CD14-positive monocyte (primary cell): ENCODE measurements at regions not wholly inside any gene's neighbourhood (a gene's known extent, or its start where the extent isn't known, plus 50 kb on each side); places are given as distances from the start of the nearest gene placed in this dataset.

Source experiments
- DNase-seq, 3 donors: peaks; one replicate each; pipeline ENCODE4 v3.0.0-alpha.2; 2011 to 2022
- H2AFZ ChIP-seq: 2 replicates; pipeline ENCODE4 v1.6.0; 2012; ENCODE audit warnings: mild to moderate bottlenecking, low read depth, low read length, inconsistent platforms; ENCODE audit not compliant: insufficient read depth, poor library complexity, severe bottlenecking
- H3K27ac ChIP-seq, 2 donors: 1 replicate in 1 of 2; 2 replicates in 1 of 2; pipeline ENCODE4 v1.5.1; 2012 to 2013; ENCODE audit warnings: low read length in 2 of 2, control low read depth in 1 of 2, inconsistent platforms in 1 of 2, low read depth in 1 of 2, mild to moderate bottlenecking in 1 of 2
- H3K27me3 ChIP-seq, 2 donors: one replicate each; pipeline versions ENCODE4 v1.6.0 to v1.6.1; 2011 to 2013; ENCODE audit warnings: low read length in 2 of 2; ENCODE audit not compliant: control insufficient read depth in 2 of 2, insufficient read depth in 2 of 2
- H3K36me3 ChIP-seq, 2 donors: replicated peaks in 1 of 2; 1 replicate in 1 of 2; 2 replicates in 1 of 2; pipeline versions ENCODE4 v1.5.1 to v1.6.1; 2012 to 2013; ENCODE audit warnings: low read length in 2 of 2, control low read depth in 1 of 2, inconsistent platforms in 1 of 2, mild to moderate bottlenecking in 1 of 2; ENCODE audit not compliant: insufficient read depth in 2 of 2, control insufficient read depth in 1 of 2
- H3K4me1 ChIP-seq, 2 donors: 1 replicate in 1 of 2; 2 replicates in 1 of 2; pipeline versions ENCODE4 v1.5.1 to v1.6.1; 2012 to 2013; ENCODE audit warnings: low read length in 2 of 2, control low read depth in 1 of 2, inconsistent platforms in 1 of 2, mild to moderate bottlenecking in 1 of 2, moderate library complexity in 1 of 2; ENCODE audit not compliant: insufficient read depth in 2 of 2, control insufficient read depth in 1 of 2
- H3K4me2 ChIP-seq: replicated peaks from 2 replicates; pipeline ENCODE3; 2012; ENCODE audit warnings: low read length, moderate library complexity, mild to moderate bottlenecking; ENCODE audit not compliant: poor library complexity, severe bottlenecking; ENCODE audit errors: extremely low read depth
- H3K4me3 ChIP-seq, 3 experiments: fragments of 200-600 bp in 1 of 3; sonication (generic) in 1 of 3; replicated peaks in 1 of 3; 1 replicate in 2 of 3; 2 replicates in 1 of 3; pipeline ENCODE4 v1.5.1; 2011 to 2013; ENCODE audit warnings: low read length in 3 of 3, mild to moderate bottlenecking in 3 of 3, control low read depth in 2 of 3, low read depth in 2 of 3, inconsistent platforms in 1 of 3, moderate library complexity in 1 of 3
- H3K79me2 ChIP-seq: 2 replicates; pipeline ENCODE4 v1.6.0; 2012; ENCODE audit warnings: mild to moderate bottlenecking, control low read depth, inconsistent platforms, low read length, moderate library complexity; ENCODE audit not compliant: insufficient read depth
- H3K9ac ChIP-seq: 2 replicates; pipeline ENCODE4 v1.6.0; 2017; ENCODE audit warnings: low read length, mild to moderate bottlenecking; ENCODE audit not compliant: insufficient read depth, poor library complexity, severe bottlenecking
- H3K9me3 ChIP-seq, 2 donors: replicated peaks in 1 of 2; 1 replicate in 1 of 2; 2 replicates in 1 of 2; pipeline versions ENCODE4 v1.5.1 to v1.6.1; 2012 to 2013; ENCODE audit warnings: low read length in 2 of 2, control low read depth in 1 of 2; ENCODE audit not compliant: control insufficient read depth in 1 of 2, insufficient read depth in 1 of 2
- H4K20me1 ChIP-seq: 2 replicates; pipeline ENCODE4 v1.6.0; 2012; ENCODE audit warnings: mild to moderate bottlenecking, low read length, control low read depth, moderate library complexity; ENCODE audit not compliant: insufficient read depth
- H3K27ac Mint-ChIP-seq, 7 donors: one replicate each; pipeline ENCODE4 v1.8.0; 2020; ENCODE audit warnings: mild to moderate bottlenecking in 7 of 7, mixed read lengths in 7 of 7, moderate library complexity in 6 of 7, inconsistent platforms in 2 of 7
- H3K27me3 Mint-ChIP-seq, 3 donors: one replicate each; pipeline ENCODE4 v1.8.0; 2021 to 2022; ENCODE audit warnings: low read depth in 3 of 3, mild to moderate bottlenecking in 3 of 3, mixed read lengths in 3 of 3, moderate library complexity in 3 of 3, inconsistent platforms in 1 of 3
- H3K36me3 Mint-ChIP-seq, 2 donors: one replicate each; pipeline ENCODE4 v1.8.0; 2020; ENCODE audit warnings: mixed read lengths in 2 of 2, inconsistent platforms in 1 of 2, mild to moderate bottlenecking in 1 of 2
- H3K4me1 Mint-ChIP-seq: one replicate; pipeline ENCODE4 v1.8.0; 2020; ENCODE audit warnings: mild to moderate bottlenecking, mixed read lengths
- H3K4me3 Mint-ChIP-seq, 2 donors: one replicate each; pipeline ENCODE4 v1.8.0; 2020; ENCODE audit warnings: mild to moderate bottlenecking in 2 of 2, mixed read lengths in 2 of 2, moderate library complexity in 1 of 2
- H3K9me3 Mint-ChIP-seq, 7 donors: one replicate each; pipeline ENCODE4 v1.8.0; 2020 to 2022; ENCODE audit warnings: mixed read lengths in 7 of 7, mild to moderate bottlenecking in 6 of 7, moderate library complexity in 6 of 7, inconsistent platforms in 2 of 7
- WGBS: methylation state at CpG from one replicate; pipeline ENCODE4 v1.1.5; 2013; ENCODE audit warnings: missing lambda C conversion rate; ENCODE audit not compliant: insufficient coverage; 5-methylcytosine and 5-hydroxymethylcytosine counted together
- intact Hi-C, 2 donors: fragments of 100-400 bp; cut with micrococcal nuclease; formaldehyde crosslinking; loops; one replicate each; pipeline versions ENCODE4 v1.15.0 to v1.15.1; 2023
- TF ChIP-seq, protein P1 (sequence below): fragments of 200-600 bp; IDR thresholded peaks from one replicate; pipeline ENCODE4 v1.8.0; 2022; ENCODE audit warnings: antibody characterized with exemption, mild to moderate bottlenecking

DNA sequence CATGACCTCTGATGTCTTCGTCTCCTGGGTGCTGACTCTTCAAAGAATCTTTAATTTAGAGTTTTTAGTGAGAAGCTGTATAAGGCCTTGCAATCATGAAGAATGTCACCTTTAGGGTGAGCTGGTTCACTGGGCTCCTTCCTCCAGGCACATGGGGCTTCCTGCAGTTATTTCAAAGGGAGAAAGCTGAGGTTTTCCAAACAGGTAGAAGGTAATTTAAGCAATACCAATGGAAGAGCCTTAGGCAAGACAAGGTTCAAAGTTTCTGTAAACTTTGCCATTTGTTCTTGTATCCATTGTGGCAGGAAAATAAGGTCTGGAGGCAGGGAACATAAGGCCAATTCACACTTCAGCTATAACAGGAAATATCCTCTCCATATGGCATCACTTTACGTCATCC lies 88.0 kb upstream of the EIF5 start:
- H3K9me3 ChIP-seq, result peaks cover 0 to 7% of the 10 kb centered on the region in 2 donors
- peaks cover 4 to 5% of the 10 kb centered on the region in 2 donors for H3K27me3 ChIP-seq
- no peak overlapping the region for H3K4me3 ChIP-seq
- Mint-ChIP-seq H3K27ac (no peak overlapping the region), H3K27me3 (peaks cover 18 to 30% (median 29%) of the 10 kb centered on the region in 3 donors), H3K4me1 (no peaks in the 10 kb centered on the region), H3K9me3 (peaks cover 0 to 14% (median 7%) of the 10 kb centered on the region in 7 donors), H3K4me3 (peak overlapping the region in 1 of 2 donors; percentile 37), H3K36me3 (no peaks in the 10 kb centered on the region)
- H3K36me3 ChIP-seq, result no peaks in the 10 kb centered on the region
- H2AFZ ChIP-seq, result no peak overlapping the region
- no peak overlapping the region for H3K27ac ChIP-seq
- intact Hi-C loops, result no loop called here
- no peaks in the 10 kb centered on the region for H3K79me2 ChIP-seq
- no peak overlapping the region for H3K9ac ChIP-seq
- DNase-seq, result no peak
- H4K20me1 ChIP-seq, result no peaks in the 10 kb centered on the region
- H3K4me2 ChIP-seq, result no peak overlapping the region
- TF ChIP-seq, protein P1, sequence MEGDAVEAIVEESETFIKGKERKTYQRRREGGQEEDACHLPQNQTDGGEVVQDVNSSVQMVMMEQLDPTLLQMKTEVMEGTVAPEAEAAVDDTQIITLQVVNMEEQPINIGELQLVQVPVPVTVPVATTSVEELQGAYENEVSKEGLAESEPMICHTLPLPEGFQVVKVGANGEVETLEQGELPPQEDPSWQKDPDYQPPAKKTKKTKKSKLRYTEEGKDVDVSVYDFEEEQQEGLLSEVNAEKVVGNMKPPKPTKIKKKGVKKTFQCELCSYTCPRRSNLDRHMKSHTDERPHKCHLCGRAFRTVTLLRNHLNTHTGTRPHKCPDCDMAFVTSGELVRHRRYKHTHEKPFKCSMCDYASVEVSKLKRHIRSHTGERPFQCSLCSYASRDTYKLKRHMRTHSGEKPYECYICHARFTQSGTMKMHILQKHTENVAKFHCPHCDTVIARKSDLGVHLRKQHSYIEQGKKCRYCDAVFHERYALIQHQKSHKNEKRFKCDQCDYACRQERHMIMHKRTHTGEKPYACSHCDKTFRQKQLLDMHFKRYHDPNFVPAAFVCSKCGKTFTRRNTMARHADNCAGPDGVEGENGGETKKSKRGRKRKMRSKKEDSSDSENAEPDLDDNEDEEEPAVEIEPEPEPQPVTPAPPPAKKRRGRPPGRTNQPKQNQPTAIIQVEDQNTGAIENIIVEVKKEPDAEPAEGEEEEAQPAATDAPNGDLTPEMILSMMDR, result no peak
- WGBS, result no CpG with 5 or more reads among the region's 2 CpGs
- no peaks in the 10 kb centered on the region for H3K4me1 ChIP-seq

- H3K4me3 Mint-ChIP-seq, result no peak overlapping the region
- H3K9me3 Mint-ChIP-seq, result peaks cover 4 to 15% (median 10%) of the 10 kb centered on the region in 7 donors
- no peak for DNase-seq
- H2AFZ ChIP-seq, result no peak overlapping the region
- peaks cover 3 to 4% of the 10 kb centered on the region in 2 donors for H3K27me3 ChIP-seq
- H3K27ac Mint-ChIP-seq, result no peak overlapping the region
- no peaks in the 10 kb centered on the region for H4K20me1 ChIP-seq
- no peaks in the 10 kb centered on the region for H3K4me1 ChIP-seq
- no peak overlapping the region for H3K4me2 ChIP-seq
- H3K36me3 ChIP-seq, result no peaks in the 10 kb centered on the region
- 95% methylated on average over 3 of the region's 7 CpGs for WGBS
- no peak overlapping the region for H3K27ac ChIP-seq
- TF ChIP-seq, protein P1, result no peak
- no peak overlapping the region for H3K9ac ChIP-seq
- H3K79me2 ChIP-seq, result no peaks in the 10 kb centered on the region
- no peaks in the 10 kb centered on the region for H3K4me1 Mint-ChIP-seq
- H3K9me3 ChIP-seq, result no peaks in the 10 kb centered on the region
- no peaks in the 10 kb centered on the region for H3K36me3 Mint-ChIP-seq
- no peak overlapping the region for H3K4me3 ChIP-seq
- intact Hi-C loops, result no loop called here
- peaks cover 15 to 32% (median 26%) of the 10 kb centered on the region in 3 donors for H3K27me3 Mint-ChIP-seq
These were observed 86.8 kb upstream of the EIF5 start for GRCh38 chr14:103247169-103247606.
